22Rv1 (cell line): ENCODE measurements at regions not wholly inside any gene's neighbourhood (a gene's known extent, or its start where the extent isn't known, plus 50 kb on each side); places are given as distances from the start of the nearest gene placed in this dataset.

ENCODE experiments used
- ZFX ChIP-seq: fragments of 450-650 bp; IDR thresholded peaks from 2 replicates; pipeline ENCODE4 v1.6.1; 2017; ENCODE audit warnings: antibody characterized with exemption, borderline replicate concordance
- TF ChIP-seq, protein P1 (sequence below): fragments of 450-650 bp; IDR thresholded peaks from 2 replicates; pipeline ENCODE4 v1.5.1; 2017; ENCODE audit warnings: mild to moderate bottlenecking

DNA sequence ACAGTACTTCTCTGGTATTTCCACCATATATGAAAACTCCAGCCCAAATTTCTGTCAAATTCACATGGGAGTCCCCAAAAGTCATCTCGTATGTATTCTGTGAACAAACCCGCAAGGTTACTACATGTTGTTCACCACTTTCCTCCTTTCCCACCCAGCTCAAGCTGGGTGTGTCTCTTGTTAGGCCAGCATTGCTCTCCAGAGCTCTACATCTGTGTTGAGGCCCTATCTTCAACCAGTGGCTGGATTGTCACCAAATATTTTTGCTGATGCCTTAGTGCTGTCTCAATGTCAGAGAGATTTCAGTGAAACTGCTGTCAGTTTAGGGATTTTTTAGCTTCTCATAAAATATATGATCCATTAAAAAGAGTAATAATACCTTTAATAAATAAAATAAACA lies 230.9 kb downstream of the BTG1 start:
- TF ChIP-seq, protein P1, sequence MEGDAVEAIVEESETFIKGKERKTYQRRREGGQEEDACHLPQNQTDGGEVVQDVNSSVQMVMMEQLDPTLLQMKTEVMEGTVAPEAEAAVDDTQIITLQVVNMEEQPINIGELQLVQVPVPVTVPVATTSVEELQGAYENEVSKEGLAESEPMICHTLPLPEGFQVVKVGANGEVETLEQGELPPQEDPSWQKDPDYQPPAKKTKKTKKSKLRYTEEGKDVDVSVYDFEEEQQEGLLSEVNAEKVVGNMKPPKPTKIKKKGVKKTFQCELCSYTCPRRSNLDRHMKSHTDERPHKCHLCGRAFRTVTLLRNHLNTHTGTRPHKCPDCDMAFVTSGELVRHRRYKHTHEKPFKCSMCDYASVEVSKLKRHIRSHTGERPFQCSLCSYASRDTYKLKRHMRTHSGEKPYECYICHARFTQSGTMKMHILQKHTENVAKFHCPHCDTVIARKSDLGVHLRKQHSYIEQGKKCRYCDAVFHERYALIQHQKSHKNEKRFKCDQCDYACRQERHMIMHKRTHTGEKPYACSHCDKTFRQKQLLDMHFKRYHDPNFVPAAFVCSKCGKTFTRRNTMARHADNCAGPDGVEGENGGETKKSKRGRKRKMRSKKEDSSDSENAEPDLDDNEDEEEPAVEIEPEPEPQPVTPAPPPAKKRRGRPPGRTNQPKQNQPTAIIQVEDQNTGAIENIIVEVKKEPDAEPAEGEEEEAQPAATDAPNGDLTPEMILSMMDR, result no peak
- TF ChIP-seq ZFX, result no peak
